OCI-LY1 (cell line): ENCODE measurements at regions not wholly inside any gene's neighbourhood (a gene's known extent, or its start where the extent isn't known, plus 50 kb on each side); places are given as distances from the start of the nearest gene placed in this dataset.

Source experiments
- H2AFZ ChIP-seq: fragments of 200-600 bp; sonication (generic), shearing (Covaris generic); 2 replicates; pipeline ENCODE4 v1.6.0; 2014; ENCODE audit warnings: antibody characterized with exemption, mild to moderate bottlenecking, low read length
- H3F3A ChIP-seq: fragments of 200-600 bp; sonication (generic), shearing (Covaris generic); 2 replicates; pipeline ENCODE4 v1.6.0; 2014; ENCODE audit warnings: mild to moderate bottlenecking, antibody characterized with exemption, low read length, moderate library complexity; ENCODE audit not compliant: insufficient read depth
- H3K27ac ChIP-seq: fragments of 200-600 bp; sonication (generic); 2 replicates; pipeline ENCODE4 v1.5.1; 2014; ENCODE audit warnings: low read length, mixed run types, mild to moderate bottlenecking, low read depth; ENCODE audit not compliant: poor library complexity, severe bottlenecking
- H3K27me3 ChIP-seq: fragments of 200-600 bp; sonication (generic); 2 replicates; pipeline ENCODE4 v1.6.0; 2014; ENCODE audit warnings: antibody characterized with exemption, mild to moderate bottlenecking, low read length, moderate library complexity; ENCODE audit not compliant: insufficient read depth
- H3K36me3 ChIP-seq: fragments of 200-600 bp; sonication (generic); 2 replicates; pipeline ENCODE4 v1.6.1; 2014; ENCODE audit warnings: mild to moderate bottlenecking, antibody characterized with exemption, low read length, moderate library complexity, mixed read lengths; ENCODE audit not compliant: insufficient read depth
- H3K4me1 ChIP-seq: fragments of 200-600 bp; sonication (generic); 2 replicates; pipeline ENCODE4 v1.5.1; 2014; ENCODE audit warnings: mild to moderate bottlenecking, low read length, moderate library complexity; ENCODE audit not compliant: insufficient read depth, severe bottlenecking
- H3K4me2 ChIP-seq: fragments of 200-600 bp; sonication (generic), shearing (Covaris generic); 2 replicates; pipeline ENCODE4 v1.6.1; 2014; ENCODE audit warnings: low read length
- H3K4me3 ChIP-seq: fragments of 200-600 bp; sonication (generic); 2 replicates; pipeline ENCODE4 v1.5.1; 2014; ENCODE audit warnings: low read length, low read depth, mild to moderate bottlenecking, mixed read lengths; ENCODE audit not compliant: poor library complexity, severe bottlenecking
- H3K79me2 ChIP-seq: fragments of 200-600 bp; shearing (Covaris generic); 2 replicates; pipeline ENCODE4 v1.6.1; 2016; ENCODE audit warnings: mixed run types, low read length, mixed read lengths; ENCODE audit not compliant: insufficient read depth
- H3K9ac ChIP-seq: fragments of 200-600 bp; sonication (generic), shearing (Covaris generic); 2 replicates; pipeline ENCODE4 v1.6.1; 2014; ENCODE audit warnings: mild to moderate bottlenecking, low read length, mixed read lengths
- H3K9me2 ChIP-seq: fragments of 200-600 bp; sonication (generic), shearing (Covaris generic); 2 replicates; pipeline ENCODE4 v1.6.1; 2014; ENCODE audit warnings: low read depth, mild to moderate bottlenecking, low read length, mixed read lengths
- H3K9me3 ChIP-seq: fragments of 200-600 bp; shearing (Covaris generic); 2 replicates; pipeline ENCODE4 v1.6.1; 2014; ENCODE audit warnings: low read length, mixed read lengths
- H4K20me1 ChIP-seq: fragments of 200-600 bp; sonication (generic), shearing (Covaris generic); 2 replicates; pipeline ENCODE4 v1.6.0; 2016; ENCODE audit warnings: mild to moderate bottlenecking, low read length; ENCODE audit not compliant: insufficient read depth
- EZH2 ChIP-seq: fragments of 200-600 bp; sonication (generic), shearing (Covaris generic); IDR thresholded peaks from 2 replicates; pipeline ENCODE4 v1.8.0; 2017; ENCODE audit warnings: borderline replicate concordance, mixed run types, mild to moderate bottlenecking, antibody characterized with exemption, low read length, moderate library complexity, mixed read lengths
- TF ChIP-seq, protein P1 (sequence below): fragments of 200-600 bp; sonication (generic), shearing (Covaris generic); IDR thresholded peaks from 2 replicates; pipeline ENCODE4 v1.5.1; 2017; ENCODE audit warnings: mild to moderate bottlenecking, antibody characterized with exemption, low read length, moderate library complexity, mixed read lengths

DNA sequence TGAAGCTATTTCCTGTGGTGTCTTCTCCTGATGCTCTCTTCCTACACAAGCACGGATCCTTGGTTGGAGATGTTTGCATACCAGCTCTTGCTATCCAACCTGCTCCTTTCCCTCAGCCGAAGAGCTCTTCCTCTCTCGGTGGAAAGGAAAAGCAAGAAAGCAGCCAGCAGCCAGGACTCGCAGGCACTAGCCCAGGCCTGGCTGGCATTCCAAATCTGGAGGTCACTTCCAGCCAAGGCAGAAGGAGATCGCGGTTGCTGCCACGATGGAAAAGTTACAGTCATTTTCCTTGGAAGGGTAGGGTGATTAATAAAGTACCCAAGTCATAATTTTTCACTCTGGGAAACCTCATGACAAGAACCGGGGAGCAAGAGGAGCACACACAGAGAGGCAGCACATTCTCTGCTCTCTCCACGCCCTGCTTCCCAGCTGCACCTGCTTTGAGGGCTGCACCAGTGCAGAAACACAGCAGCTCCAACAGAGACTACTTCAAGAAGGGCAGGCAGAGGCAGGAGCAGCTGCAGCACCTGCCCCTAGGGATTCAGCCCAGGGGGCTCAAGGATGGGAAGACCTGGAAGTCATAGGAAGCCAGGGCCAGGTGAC lies 399.3 kb downstream of the CADM1 start:
- no peak overlapping the region for H3K27ac ChIP-seq
- H3K4me1 ChIP-seq, result no peaks in the 10 kb centered on the region
- H3K9me3 ChIP-seq, result no peaks in the 10 kb centered on the region
- TF ChIP-seq EZH2, result no peak
- TF ChIP-seq, protein P1, sequence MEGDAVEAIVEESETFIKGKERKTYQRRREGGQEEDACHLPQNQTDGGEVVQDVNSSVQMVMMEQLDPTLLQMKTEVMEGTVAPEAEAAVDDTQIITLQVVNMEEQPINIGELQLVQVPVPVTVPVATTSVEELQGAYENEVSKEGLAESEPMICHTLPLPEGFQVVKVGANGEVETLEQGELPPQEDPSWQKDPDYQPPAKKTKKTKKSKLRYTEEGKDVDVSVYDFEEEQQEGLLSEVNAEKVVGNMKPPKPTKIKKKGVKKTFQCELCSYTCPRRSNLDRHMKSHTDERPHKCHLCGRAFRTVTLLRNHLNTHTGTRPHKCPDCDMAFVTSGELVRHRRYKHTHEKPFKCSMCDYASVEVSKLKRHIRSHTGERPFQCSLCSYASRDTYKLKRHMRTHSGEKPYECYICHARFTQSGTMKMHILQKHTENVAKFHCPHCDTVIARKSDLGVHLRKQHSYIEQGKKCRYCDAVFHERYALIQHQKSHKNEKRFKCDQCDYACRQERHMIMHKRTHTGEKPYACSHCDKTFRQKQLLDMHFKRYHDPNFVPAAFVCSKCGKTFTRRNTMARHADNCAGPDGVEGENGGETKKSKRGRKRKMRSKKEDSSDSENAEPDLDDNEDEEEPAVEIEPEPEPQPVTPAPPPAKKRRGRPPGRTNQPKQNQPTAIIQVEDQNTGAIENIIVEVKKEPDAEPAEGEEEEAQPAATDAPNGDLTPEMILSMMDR, result no peak
- no peak overlapping the region for H3K4me2 ChIP-seq
- no peaks in the 10 kb centered on the region for H3K79me2 ChIP-seq
- no peak overlapping the region for H3K9ac ChIP-seq
- H3K27me3 ChIP-seq, result no peaks in the 10 kb centered on the region
- H3F3A ChIP-seq, result no peaks in the 10 kb centered on the region
- H3K36me3 ChIP-seq, result no peaks in the 10 kb centered on the region; the same call in 1 of the 2 replicates
- no peaks in the 10 kb centered on the region for H4K20me1 ChIP-seq
- no peak overlapping the region for H3K4me3 ChIP-seq
- no peaks in the 10 kb centered on the region for H3K9me2 ChIP-seq
- no peak overlapping the region for H2AFZ ChIP-seq

DNA sequence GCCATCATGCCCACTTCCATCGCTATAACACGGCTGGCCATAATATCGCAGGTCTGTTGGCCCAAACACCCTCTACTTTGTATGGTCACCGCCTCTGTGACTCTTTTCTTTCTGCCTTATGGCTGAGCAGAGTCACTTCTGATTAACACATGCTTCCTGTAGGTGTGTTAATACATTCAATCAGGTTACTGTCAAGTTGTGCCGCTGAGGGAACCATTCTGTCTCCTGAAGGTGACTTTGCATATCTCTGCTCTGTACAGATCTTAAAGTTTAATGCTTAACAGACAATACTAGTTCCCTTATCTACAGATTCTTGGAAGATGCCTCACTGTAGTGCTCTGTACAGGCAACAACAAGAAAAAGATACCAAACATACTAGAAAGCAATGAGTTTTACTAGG lies 393.1 kb downstream of the CADM1 start:
- TF ChIP-seq EZH2, result no peak
- TF ChIP-seq, protein P1, result no peak
- Histone ChIP-seq H3K4me1 (no peaks in the 10 kb centered on the region), H3K27ac (no peak overlapping the region), H3K9me2 (no peaks in the 10 kb centered on the region), H3K27me3 (no peaks in the 10 kb centered on the region), H3F3A (no peaks in the 10 kb centered on the region), H3K79me2 (no peaks in the 10 kb centered on the region), H3K36me3 (no peaks in the 10 kb centered on the region), H3K4me2 (no peak overlapping the region), H3K9me3 (no peaks in the 10 kb centered on the region), H2AFZ (no peak overlapping the region), H3K9ac (no peak overlapping the region), H3K4me3 (no peak overlapping the region), H4K20me1 (no peaks in the 10 kb centered on the region)

DNA sequence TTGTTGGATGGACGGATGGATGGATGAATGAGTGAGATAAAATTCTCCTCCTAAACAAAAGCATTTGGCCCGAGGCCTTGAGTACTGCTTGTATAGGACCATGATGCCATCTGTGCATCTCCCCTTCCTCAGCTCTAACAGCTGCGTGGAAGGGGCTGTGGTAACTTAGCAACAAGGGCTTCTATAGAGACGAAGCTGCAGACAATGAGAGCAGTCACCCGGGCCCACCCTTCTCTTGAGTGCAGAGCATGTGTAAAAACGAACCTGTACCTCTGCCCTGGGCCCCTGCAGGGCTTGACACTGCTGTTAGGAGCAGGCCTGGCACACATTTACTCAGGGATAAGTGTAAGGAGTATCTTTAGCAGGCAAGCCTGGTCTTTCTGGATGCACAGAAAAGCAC lies 391.5 kb downstream of the CADM1 start:
- Histone ChIP-seq H2AFZ (no peak overlapping the region), H3K9me2 (no peaks in the 10 kb centered on the region), H3K27ac (no peak overlapping the region), H3K4me1 (no peaks in the 10 kb centered on the region), H3F3A (no peaks in the 10 kb centered on the region), H4K20me1 (no peaks in the 10 kb centered on the region), H3K79me2 (no peaks in the 10 kb centered on the region), H3K36me3 (no peaks in the 10 kb centered on the region), H3K9ac (no peak overlapping the region), H3K4me3 (no peak overlapping the region), H3K27me3 (no peaks in the 10 kb centered on the region), H3K4me2 (no peak overlapping the region), H3K9me3 (no peaks in the 10 kb centered on the region)
- no peak for TF ChIP-seq EZH2
- TF ChIP-seq, protein P1, result no peak
